ENCODE measurements at regions not wholly inside any gene's neighbourhood (a gene's known extent, or its start where the extent isn't known, plus 50 kb on each side); places are given as distances from the start of the nearest gene placed in this dataset.
A peak's percentile ranks its signal among the peaks of the same experiment; 100 is the strongest.
"Not testable (repeated sequence)": the region's sequence is repeated elsewhere in the genome, so short reads cannot be mapped to it uniquely, and the experiment has no call there.

DNA sequence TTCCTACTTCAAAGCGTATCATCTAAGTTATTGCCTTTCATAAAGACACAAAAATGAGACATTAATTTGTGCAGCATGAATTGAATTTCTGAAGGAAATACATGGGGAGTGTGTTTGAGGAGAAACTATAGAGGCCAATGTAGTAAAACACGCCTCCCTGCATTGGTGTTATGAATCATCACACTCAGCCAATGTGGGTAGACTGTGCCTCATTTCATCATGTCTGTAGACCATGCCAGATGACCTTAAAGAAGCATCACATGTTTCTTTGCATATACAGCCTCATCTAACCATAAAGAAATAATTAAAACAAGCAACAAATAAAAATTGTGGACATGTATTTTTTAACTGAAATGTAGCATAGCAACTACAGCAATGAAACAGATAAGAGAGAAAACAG, 486.0 kb upstream of the ADAMTS9 start:
- no peak for DNase-seq (ENCODE audit: low read depth in 2 of 2)

GRCh38 chr3:65172209-65172608, 484.4 kb upstream of the ADAMTS9 start:
- no peak for DNase-seq (ENCODE audit: low read depth in 2 of 2)

GRCh38 chr3:65170390-65171042, 482.7 kb upstream of the ADAMTS9 start:
- peak in 1 of 2 experiments; percentile 51 for DNase-seq (ENCODE audit: low read depth in 2 of 2)

- DNase-seq (ENCODE audit: low read depth in 2 of 2), result no peak
Observed at GRCh38 chr3:65169961-65170360, 482.2 kb upstream of the ADAMTS9 start.

DNA sequence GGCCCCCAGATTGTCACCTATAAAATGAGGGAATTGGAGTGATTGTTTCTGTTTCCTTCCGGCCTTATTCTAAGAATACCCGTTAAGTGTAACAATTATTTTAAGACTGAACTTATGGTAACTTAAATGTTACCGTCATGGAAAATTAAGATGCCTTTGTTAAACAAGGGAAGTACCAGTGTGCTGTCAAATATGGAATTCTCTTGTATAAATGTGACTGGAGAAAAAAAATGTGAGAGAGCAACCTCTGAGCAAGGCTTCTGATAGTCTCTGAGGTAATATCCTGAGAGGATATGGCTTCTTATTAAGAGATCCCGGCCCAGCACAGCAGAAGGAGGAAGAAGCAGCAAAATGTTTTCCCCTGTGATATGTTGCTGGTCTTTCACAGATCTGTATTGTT, 480.7 kb upstream of the ADAMTS9 start:
- DNase-seq (ENCODE audit: low read depth in 2 of 2), result no peak

DNA sequence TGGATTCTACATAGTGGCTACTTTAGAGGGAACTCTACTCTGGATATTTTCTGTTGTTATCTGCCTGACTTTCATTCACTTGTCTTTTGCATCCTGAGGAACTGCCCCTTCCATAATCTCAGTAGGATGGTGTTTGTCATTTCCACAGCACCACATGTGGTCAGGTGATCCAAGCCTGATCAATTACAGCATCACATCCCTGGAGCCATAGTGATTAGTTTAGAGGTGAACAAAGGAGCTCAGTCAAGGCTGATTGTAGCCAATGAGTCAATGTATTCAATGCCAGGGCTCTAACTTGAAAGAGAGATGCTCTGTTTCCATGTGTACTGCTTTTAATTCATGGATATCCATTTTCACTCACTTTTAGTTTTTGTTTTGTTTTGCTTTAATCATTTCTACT, 478.7 kb upstream of the ADAMTS9 start:
- DNase-seq (ENCODE audit: low read depth in 2 of 2), result no peak

GRCh38 chr3:65158023-65158422, 470.2 kb upstream of the ADAMTS9 start:
- no peak for DNase-seq (ENCODE audit: low read depth in 2 of 2)

- DNase-seq (ENCODE audit: low read depth in 2 of 2), result no peak
Observed at GRCh38 chr3:65153850-65154512, 466.2 kb upstream of the ADAMTS9 start.

GRCh38 chr3:65151666-65152065, 463.9 kb upstream of the ADAMTS9 start:
- DNase-seq (ENCODE audit: low read depth in 2 of 2), result no peak

- DNase-seq (ENCODE audit: low read depth in 2 of 2), result no peak
Observed at GRCh38 chr3:65149877-65150276, 462.1 kb upstream of the ADAMTS9 start.

DNA sequence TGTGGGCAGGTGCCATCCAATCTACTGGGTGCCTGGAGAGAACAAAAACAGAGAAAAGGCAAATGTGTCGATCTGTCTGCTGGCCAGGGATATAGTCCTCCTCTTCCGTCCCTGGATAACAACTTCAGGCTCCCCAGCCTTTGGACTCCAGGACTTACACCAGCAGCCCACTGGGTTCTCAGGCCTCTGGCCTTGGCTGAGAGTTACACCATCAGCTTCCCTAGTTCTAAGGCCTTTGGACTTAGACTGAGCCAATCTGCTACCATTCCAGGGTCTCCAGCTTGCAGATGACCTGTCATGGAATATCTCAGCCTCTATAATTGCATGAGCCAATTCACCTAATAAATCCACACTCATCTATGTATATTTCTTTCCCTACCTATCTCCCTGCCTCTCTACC, 460.9 kb upstream of the ADAMTS9 start:
- no peak for DNase-seq (ENCODE audit: low read depth in 2 of 2)

DNA sequence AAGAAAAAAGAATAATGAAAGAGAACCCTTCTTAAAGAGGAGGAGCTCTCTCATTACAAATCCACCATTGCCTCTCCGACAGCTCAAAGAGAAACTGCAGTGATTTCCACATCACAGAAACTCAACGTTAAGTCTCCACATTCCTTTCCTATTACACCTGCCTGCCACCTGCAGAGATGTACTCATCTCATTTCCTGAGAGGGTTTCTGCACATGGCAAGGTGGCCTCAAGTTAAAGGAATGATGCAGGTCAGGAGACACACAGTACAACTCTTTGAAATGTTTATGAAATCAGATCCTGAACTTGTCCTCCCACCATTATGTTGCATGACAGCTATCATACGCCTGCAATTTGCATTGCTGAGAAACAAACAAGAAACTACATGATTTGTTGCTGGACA, 458.4 kb upstream of the ADAMTS9 start:
- DNase-seq (ENCODE audit: low read depth in 2 of 2), result no peak

GRCh38 chr3:65145680-65146079, 457.9 kb upstream of the ADAMTS9 start:
- no peak for DNase-seq (ENCODE audit: low read depth in 2 of 2)

DNA sequence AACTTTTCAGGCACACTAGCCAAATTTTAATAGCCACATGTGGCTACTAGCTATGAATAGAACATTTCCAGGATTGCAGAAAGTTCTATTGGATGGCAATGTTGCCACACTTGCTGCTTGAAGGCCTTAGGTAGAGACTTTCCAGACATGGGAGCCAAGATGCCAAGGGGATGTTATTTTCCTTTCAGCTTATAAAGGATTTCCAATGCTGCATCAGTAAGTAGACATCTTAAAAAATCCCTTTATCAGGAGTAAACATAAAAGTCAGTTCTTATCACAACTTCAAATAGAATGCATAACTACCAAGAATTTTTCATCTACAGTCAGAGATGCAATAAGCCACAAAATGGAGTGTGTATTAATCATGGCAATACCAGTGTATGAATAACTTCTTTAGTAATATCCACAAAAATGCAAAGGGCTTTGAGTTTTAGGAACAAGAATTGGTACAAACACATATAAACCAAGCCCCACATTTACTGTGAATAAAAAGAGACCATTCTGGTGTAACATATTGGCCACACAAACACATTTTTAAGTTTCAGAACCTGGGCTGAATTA, 457.1 kb upstream of the ADAMTS9 start:
- DNase-seq (ENCODE audit: low read depth in 2 of 2), result peak; percentile 48 to 55

DNA sequence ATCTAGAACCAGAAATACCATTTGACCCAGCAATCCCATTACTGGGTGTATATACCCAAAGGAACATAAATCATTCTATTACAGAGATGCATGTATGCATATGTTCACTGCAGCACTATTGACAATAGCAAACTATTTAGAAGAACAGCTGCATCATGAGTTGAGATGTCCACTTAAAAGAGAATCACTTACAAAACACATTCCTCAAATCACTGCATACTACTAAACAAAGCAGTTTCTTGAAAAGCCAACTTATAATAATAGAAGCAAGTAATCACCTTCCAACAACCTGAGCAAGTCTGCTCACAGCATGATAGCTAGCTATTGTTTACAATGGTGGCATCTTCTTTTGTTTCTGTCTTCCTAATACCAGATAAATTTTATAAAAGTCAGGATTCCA, 454.7 kb upstream of the ADAMTS9 start:
- no peak for DNase-seq (ENCODE audit: low read depth in 2 of 2)

DNA sequence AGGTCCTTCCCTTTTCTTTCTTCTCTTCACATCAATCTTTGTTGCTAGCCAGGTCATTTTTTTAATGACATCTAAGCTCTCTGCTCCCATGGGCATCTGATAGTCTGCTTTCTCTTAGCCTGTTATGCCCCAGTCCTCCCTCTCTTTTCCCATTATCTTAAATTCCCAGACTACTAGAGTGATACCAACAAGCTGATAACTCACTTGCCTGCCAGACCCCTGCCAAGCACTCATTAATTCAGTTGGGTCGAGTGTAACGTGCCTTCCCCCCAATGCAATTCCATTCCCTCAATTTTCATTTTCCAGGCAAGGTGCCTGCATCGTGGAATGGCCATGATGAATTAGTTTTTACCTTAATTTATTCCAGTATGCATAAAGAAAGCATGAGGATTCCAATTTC, 450.8 kb upstream of the ADAMTS9 start:
- no peak for DNase-seq (ENCODE audit: low read depth in 2 of 2)

GRCh38 chr3:65133752-65134151, 446.0 kb upstream of the ADAMTS9 start:
- not testable (repeated sequence) for DNase-seq (ENCODE audit: low read depth in 2 of 2)

DNA sequence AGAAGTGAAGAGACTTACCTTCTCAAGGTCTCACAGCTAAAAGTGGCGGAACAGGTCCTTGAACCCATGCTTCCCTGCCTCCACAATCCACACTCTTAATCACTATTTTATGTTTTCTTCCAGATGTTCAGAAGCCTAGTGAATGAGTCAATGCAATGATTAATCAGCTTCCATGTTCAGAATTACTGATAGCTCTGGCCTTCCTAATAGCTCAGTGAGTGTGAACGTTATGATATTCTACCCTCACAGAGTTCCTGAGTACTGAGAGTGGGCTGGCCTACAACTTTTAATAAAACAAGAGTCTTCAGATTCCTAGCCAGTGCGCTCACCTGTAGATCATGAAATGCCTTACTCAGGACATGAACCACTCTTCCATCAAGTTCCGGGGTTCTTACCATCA, 443.0 kb upstream of the ADAMTS9 start:
- DNase-seq (ENCODE audit: low read depth in 2 of 2), result peak; percentile 21 to 24

GRCh38 chr3:65128346-65128745, 440.5 kb upstream of the ADAMTS9 start:
- no peak for DNase-seq (ENCODE audit: low read depth in 2 of 2)

- peak; percentile 49 to 51 for DNase-seq (ENCODE audit: low read depth in 2 of 2)
Observed at GRCh38 chr3:65126527-65127410, 439.0 kb upstream of the ADAMTS9 start.

DNA sequence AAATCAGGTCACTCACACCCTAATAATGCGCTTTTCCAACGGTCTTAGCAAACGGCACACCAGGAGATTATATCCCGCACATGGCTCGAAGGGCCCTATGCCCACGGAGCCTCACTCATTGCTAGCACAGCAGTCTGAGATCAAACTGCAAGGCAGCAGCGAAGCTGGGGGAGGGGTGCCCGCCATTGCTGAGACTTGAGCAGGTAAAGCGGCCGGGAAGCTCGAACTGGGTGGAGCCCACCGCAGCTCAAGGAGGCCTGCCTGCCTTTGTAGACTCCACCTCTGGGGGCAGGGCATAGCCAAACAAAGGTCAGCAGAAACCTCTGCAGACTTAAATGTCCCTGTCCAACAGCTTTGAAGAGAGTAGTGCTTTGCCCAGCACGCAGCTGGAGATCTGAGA, 432.4 kb upstream of the ADAMTS9 start:
- not testable (repeated sequence) for DNase-seq (ENCODE audit: low read depth in 2 of 2)

DNA sequence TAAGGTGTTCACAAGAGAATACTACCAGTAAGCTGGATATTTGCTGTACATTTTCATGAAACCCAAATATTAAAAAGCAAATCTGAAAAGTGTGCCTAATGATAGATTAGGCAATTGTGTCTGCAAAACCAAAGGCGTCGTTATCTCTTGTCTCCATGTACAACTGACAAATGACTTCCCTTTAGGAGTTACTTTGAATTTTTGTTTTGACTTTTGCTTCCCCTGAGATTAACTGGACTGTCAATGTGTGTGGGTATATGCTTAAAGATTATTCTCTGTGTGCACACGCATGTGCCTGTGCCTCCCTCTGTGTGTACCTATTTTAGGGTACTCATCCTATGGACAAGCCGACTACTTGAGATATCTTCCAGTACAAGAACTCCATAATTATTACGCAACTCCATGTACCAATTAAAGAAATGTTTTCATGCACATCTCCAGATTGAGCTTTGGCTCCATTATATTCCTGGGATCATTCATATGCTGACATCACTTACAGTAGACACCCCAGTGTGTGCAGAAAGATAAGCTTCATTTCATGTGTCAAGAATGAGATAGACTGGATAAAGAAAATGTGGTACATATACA, 431.2 kb upstream of the ADAMTS9 start:
- no peak for DNase-seq (ENCODE audit: low read depth in 2 of 2)
